ENCODE measurements at regions not wholly inside any gene's neighbourhood (a gene's known extent, or its start where the extent isn't known, plus 50 kb on each side); places are given as distances from the start of the nearest gene placed in this dataset.

GRCh38 chr2:156784020-156784701, 348.0 kb downstream of the GPD2 start:
- TF ChIP-seq CTCF (IDR thresholded peaks at IDR 0.05; ENCODE audit: insufficient read depth, low read depth, low read length) (no peak), EZH2 (IDR thresholded peaks at IDR 0.05; ENCODE audit: insufficient read depth, low read length) (no peak)

All from astrocyte (in vitro differentiated cells and primary cell).